ENCODE measurements at regions not wholly inside any gene's neighbourhood (a gene's known extent, or its start where the extent isn't known, plus 50 kb on each side); places are given as distances from the start of the nearest gene placed in this dataset.

- Histone ChIP-seq H3K36me3 (no peaks in the 10 kb centered on the region), H3K4me3 (no peak overlapping the region), H3K4me1 (replicated peaks) (no peaks in the 10 kb centered on the region), H3K27me3 (replicated peaks; ENCODE audit: insufficient read depth) (no peaks in the 10 kb centered on the region), H3K27ac (no peak overlapping the region), H3K9me3 (no peaks in the 10 kb centered on the region)
- TF ChIP-seq, protein P1, sequence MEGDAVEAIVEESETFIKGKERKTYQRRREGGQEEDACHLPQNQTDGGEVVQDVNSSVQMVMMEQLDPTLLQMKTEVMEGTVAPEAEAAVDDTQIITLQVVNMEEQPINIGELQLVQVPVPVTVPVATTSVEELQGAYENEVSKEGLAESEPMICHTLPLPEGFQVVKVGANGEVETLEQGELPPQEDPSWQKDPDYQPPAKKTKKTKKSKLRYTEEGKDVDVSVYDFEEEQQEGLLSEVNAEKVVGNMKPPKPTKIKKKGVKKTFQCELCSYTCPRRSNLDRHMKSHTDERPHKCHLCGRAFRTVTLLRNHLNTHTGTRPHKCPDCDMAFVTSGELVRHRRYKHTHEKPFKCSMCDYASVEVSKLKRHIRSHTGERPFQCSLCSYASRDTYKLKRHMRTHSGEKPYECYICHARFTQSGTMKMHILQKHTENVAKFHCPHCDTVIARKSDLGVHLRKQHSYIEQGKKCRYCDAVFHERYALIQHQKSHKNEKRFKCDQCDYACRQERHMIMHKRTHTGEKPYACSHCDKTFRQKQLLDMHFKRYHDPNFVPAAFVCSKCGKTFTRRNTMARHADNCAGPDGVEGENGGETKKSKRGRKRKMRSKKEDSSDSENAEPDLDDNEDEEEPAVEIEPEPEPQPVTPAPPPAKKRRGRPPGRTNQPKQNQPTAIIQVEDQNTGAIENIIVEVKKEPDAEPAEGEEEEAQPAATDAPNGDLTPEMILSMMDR (IDR thresholded peaks at IDR 0.05) = no peak
- TF ChIP-seq POLR2A (IDR thresholded peaks at IDR 0.05) (no peak), POLR2AphosphoS5 (IDR thresholded peaks at IDR 0.05) (no peak)
- intact Hi-C loops (cut with DNase I) = no loop called here
- WGBS = 38% methylated on average over 3 of the region's 3 CpGs
- no peak for DNase-seq (ENCODE audit: low spot score)
These were observed 777.7 kb downstream of the GBE1 start for GRCh38 chr3:80983753-80984152.

- 41% methylated on average over 4 of the region's 4 CpGs for WGBS
- no peaks in the 10 kb centered on the region for H3K27me3 ChIP-seq (replicated peaks; ENCODE audit: insufficient read depth)
- H3K4me3 ChIP-seq = no peak overlapping the region
- DNase-seq (ENCODE audit: low spot score) = no peak
- H3K4me1 ChIP-seq (replicated peaks) = no peaks in the 10 kb centered on the region
- no peak overlapping the region for H3K27ac ChIP-seq
- no peaks in the 10 kb centered on the region for H3K36me3 ChIP-seq
- no peaks in the 10 kb centered on the region for H3K9me3 ChIP-seq
- TF ChIP-seq POLR2AphosphoS5 (IDR thresholded peaks at IDR 0.05) (no peak), POLR2A (IDR thresholded peaks at IDR 0.05) (no peak)
- TF ChIP-seq, protein P1 (IDR thresholded peaks at IDR 0.05) = no peak
- intact Hi-C loops (cut with DNase I) = no loop called here
These were observed 783.1 kb downstream of the GBE1 start for GRCh38 chr3:80978216-80978969.

DNA sequence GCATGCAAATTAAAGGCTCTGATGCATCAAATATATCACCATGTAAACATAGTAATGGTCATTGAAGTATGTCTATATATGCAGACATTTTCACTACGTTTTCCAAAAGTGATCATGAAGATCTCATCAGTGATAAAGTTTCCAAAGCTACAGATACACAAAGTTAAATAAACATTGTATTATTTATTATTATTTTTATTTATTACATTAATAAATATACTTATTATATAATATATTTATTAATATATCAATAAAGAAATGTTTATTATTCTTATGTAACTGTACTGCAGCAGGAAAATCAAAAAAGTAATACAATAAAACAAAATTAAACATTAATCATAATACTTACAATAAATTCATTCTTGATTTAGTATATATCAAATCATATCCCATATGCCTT is 791.2 kb downstream of the GBE1 start:
- Histone ChIP-seq H3K27ac (no peak overlapping the region), H3K4me3 (no peak overlapping the region), H3K27me3 (replicated peaks; ENCODE audit: insufficient read depth) (no peaks in the 10 kb centered on the region), H3K36me3 (no peaks in the 10 kb centered on the region), H3K9me3 (no peaks in the 10 kb centered on the region), H3K4me1 (replicated peaks) (no peaks in the 10 kb centered on the region)
- 54% methylated on average over 1 of the region's 1 CpG for WGBS
- TF ChIP-seq, protein P1 (IDR thresholded peaks at IDR 0.05) = no peak
- TF ChIP-seq POLR2AphosphoS5 (IDR thresholded peaks at IDR 0.05) = no peak
- no peak for TF ChIP-seq POLR2A (IDR thresholded peaks at IDR 0.05)
- intact Hi-C loops (cut with DNase I) = no loop called here
- no peak for DNase-seq (ENCODE audit: low spot score)

DNA sequence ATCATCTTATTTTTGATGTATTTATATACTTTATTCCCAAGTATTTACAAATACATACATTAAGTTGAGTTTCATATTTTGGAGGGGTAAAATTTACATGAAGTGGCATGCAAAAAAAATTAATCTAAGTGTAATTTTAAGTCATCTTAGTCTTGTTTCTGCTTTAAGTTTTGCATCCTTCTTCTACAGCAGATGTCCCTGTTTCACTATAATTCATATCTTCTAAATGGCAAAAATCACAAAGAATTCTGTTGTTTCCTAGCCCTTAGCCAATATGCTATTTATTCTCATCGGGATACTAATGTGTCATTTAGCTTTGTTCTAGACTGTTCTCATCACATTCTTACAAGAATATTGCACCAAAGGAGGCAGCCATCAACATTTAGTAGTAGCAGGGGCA is 831.9 kb downstream of the GBE1 start:
- Histone ChIP-seq H3K27ac (no peak overlapping the region), H3K4me1 (replicated peaks) (no peaks in the 10 kb centered on the region), H3K9me3 (no peaks in the 10 kb centered on the region), H3K4me3 (no peak overlapping the region), H3K27me3 (replicated peaks; ENCODE audit: insufficient read depth) (no peaks in the 10 kb centered on the region), H3K36me3 (no peaks in the 10 kb centered on the region)
- 94% methylated on average over 1 of the region's 1 CpG for WGBS
- TF ChIP-seq POLR2AphosphoS5 (IDR thresholded peaks at IDR 0.05) (no peak), POLR2A (IDR thresholded peaks at IDR 0.05) (no peak)
- TF ChIP-seq, protein P1 (IDR thresholded peaks at IDR 0.05) = no peak
- DNase-seq (ENCODE audit: low spot score) = no peak
- intact Hi-C loops (cut with DNase I) = no loop called here

DNA sequence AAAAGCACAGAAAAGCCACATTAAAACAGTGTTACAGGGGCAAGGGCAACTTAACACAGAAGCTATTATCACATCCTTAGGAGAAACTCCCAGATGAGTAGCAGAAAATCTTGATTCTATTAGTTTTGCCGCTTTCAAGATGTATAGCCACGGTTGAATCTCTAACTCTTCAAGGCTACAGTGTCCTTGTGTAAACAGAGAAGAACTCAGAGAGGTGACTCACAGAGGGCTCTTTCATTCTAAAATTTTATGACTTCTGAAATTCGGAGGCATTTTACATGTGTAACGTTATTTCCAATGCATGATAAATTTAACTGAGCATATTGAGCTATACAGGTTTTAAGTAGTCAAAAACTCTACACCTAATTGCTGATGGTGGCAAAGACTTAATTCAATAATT is 846.6 kb downstream of the GBE1 start:
- no peaks in the 10 kb centered on the region for H3K36me3 ChIP-seq
- intact Hi-C loops (cut with DNase I) = no loop called here
- H3K27ac ChIP-seq = no peak overlapping the region
- TF ChIP-seq POLR2AphosphoS5 (IDR thresholded peaks at IDR 0.05) (no peak), POLR2A (IDR thresholded peaks at IDR 0.05) (no peak)
- TF ChIP-seq, protein P1 (IDR thresholded peaks at IDR 0.05) = no peak
- H3K9me3 ChIP-seq = no peaks in the 10 kb centered on the region
- H3K27me3 ChIP-seq (replicated peaks; ENCODE audit: insufficient read depth) = no peaks in the 10 kb centered on the region
- WGBS = 37% methylated on average over 4 of the region's 4 CpGs
- no peak for DNase-seq (ENCODE audit: low spot score)
- H3K4me3 ChIP-seq = no peak overlapping the region
- H3K4me1 ChIP-seq (replicated peaks) = no peaks in the 10 kb centered on the region

All from prostate gland (tissue), 2 donors.